PC-9 (cell line): ENCODE measurements at regions not wholly inside any gene's neighbourhood (a gene's known extent, or its start where the extent isn't known, plus 50 kb on each side); places are given as distances from the start of the nearest gene placed in this dataset.

ENCODE experiments used
- BruUV-seq: library from RNA; stranded (reverse); fragments of 400-500 nt; replicated peaks from 2 replicates; lab custom pipeline; 2021; lab: Mats Ljungman, UMichigan
- CTCF ChIA-PET: fragments of 300-600 bp; sonication (Branson Sonifier 250); formaldehyde crosslinking; loops from one replicate; lab custom pipeline; 2022; ENCODE audit warnings: antibody characterized with exemption; lab: Charles Lee
- POLR2A ChIA-PET: fragments of 300-600 bp; sonication (Branson Sonifier 250); formaldehyde crosslinking; loops from one replicate; lab custom pipeline; 2022; ENCODE audit warnings: antibody characterized with exemption; ENCODE audit not compliant: unreplicated experiment; lab: Charles Lee
- DNase-seq, 2 experiments: peaks; one replicate each; pipeline versions ENCODE4 v3.0.0 to v3.0.0-alpha.2; 2015 to 2022; ENCODE audit warnings: mixed read lengths in 1 of 2
- H2AFZ ChIP-seq: fragments of 200-600 bp; sonication (generic); 2 replicates; pipeline ENCODE4 v1.8.1; 2017; ENCODE audit warnings: antibody characterized with exemption
- H3F3A ChIP-seq: fragments of 200-600 bp; sonication (generic); 2 replicates; pipeline ENCODE4 v1.8.1; 2017; ENCODE audit warnings: antibody characterized with exemption, mild to moderate bottlenecking, low read depth; ENCODE audit not compliant: insufficient read depth
- H3K27ac ChIP-seq: fragments of 200-600 bp; sonication (generic); 2 replicates; pipeline ENCODE4 v1.6.1; 2016; ENCODE audit warnings: mixed run types
- H3K27me3 ChIP-seq: fragments of 200-600 bp; sonication (generic); 2 replicates; pipeline ENCODE4 v1.6.1; 2016; ENCODE audit warnings: low read depth, mixed run types; ENCODE audit not compliant: insufficient read depth
- H3K36me3 ChIP-seq: fragments of 200-600 bp; sonication (generic); 2 replicates; pipeline ENCODE4 v1.6.1; 2016; ENCODE audit warnings: low read depth, mixed run types
- H3K4me1 ChIP-seq: fragments of 200-600 bp; sonication (generic); replicated peaks from 2 replicates; pipeline ENCODE4 v1.6.1; 2016; ENCODE audit warnings: mixed run types; ENCODE audit not compliant: insufficient read depth
- H3K4me2 ChIP-seq: fragments of 200-600 bp; sonication (generic); 2 replicates; pipeline ENCODE4 v1.6.1; 2017; ENCODE audit warnings: mixed run types
- H3K4me3 ChIP-seq: fragments of 200-600 bp; sonication (generic); 2 replicates; pipeline ENCODE4 v1.6.1; 2016; ENCODE audit warnings: mixed run types
- H3K79me2 ChIP-seq: fragments of 200-600 bp; sonication (generic); 2 replicates; pipeline ENCODE4 v1.6.1; 2017; ENCODE audit warnings: low read depth, mixed run types
- H3K9me2 ChIP-seq: fragments of 200-600 bp; sonication (generic); 2 replicates; pipeline ENCODE4 v1.8.1; 2017; ENCODE audit warnings: mild to moderate bottlenecking; ENCODE audit not compliant: insufficient read depth
- H3K9me3 ChIP-seq: fragments of 200-600 bp; sonication (generic); 2 replicates; pipeline ENCODE4 v1.8.1; 2016; ENCODE audit warnings: low read depth; ENCODE audit not compliant: insufficient read depth
- H4K20me1 ChIP-seq: fragments of 200-600 bp; sonication (generic); 2 replicates; pipeline ENCODE4 v1.8.1; 2017; ENCODE audit not compliant: insufficient read depth
- CTCF ChIP-seq: fragments of 200-600 bp; sonication (generic); conservative IDR thresholded peaks from 2 replicates; pipeline ENCODE4 v1.6.1; 2017; ENCODE audit warnings: mixed run types, antibody characterized with exemption, mild to moderate bottlenecking, moderate library complexity
- EZH2 ChIP-seq: fragments of 200-600 bp; sonication (generic); IDR thresholded peaks from 2 replicates; pipeline ENCODE4 v1.8.0; 2017; ENCODE audit warnings: antibody characterized with exemption, low read depth
- intact Hi-C: fragments of 100-400 bp; cut with micrococcal nuclease; formaldehyde crosslinking; loops from one replicate; pipeline ENCODE4 v1.10.0; 2022; ENCODE audit not compliant: unreplicated experiment

GRCh38 chr11:33449798-33450197, 192.6 kb downstream of the HIPK3 start:
- Histone ChIP-seq H3K4me2 (peak overlapping the region; percentile 37), H2AFZ (no peak overlapping the region), H3K79me2 (no peaks in the 10 kb centered on the region), H3K4me1 (peaks cover 27% of the 10 kb centered on the region), H3K9me3 (no peaks in the 10 kb centered on the region), H3K27me3 (no peaks in the 10 kb centered on the region), H3K4me3 (no peak overlapping the region), H4K20me1 (no peaks in the 10 kb centered on the region), H3F3A (peaks cover 29% of the 10 kb centered on the region), H3K9me2 (no peaks in the 10 kb centered on the region), H3K27ac (peak overlapping the region; percentile 42; the same call in 1 of the 2 replicates), H3K36me3 (no peaks in the 10 kb centered on the region)
- TF ChIP-seq EZH2 (no peak), CTCF (no peak)
- no TSS peak for BruUV-seq
- POLR2A ChIA-PET, result interaction anchor here (0.6 kb wide), 1 partner anchor 242 kb away, joined by 5 read pairs; no protein-coding TSS in a partner anchor
- intact Hi-C loops, result no loop called here
- CTCF ChIA-PET, result no interaction called here
- DNase-seq, result peak; percentile 11 to 95

GRCh38 chr11:33448461-33449130, 191.4 kb downstream of the HIPK3 start:
- peaks cover 29% of the 10 kb centered on the region for H3F3A ChIP-seq
- CTCF ChIA-PET, result no interaction called here
- no peak overlapping the region for H3K4me2 ChIP-seq
- no peak overlapping the region for H3K27ac ChIP-seq
- BruUV-seq, result no TSS peak
- no peak overlapping the region for H2AFZ ChIP-seq
- intact Hi-C loops, result no loop called here
- H4K20me1 ChIP-seq, result no peaks in the 10 kb centered on the region
- H3K4me1 ChIP-seq, result peaks cover 27% of the 10 kb centered on the region
- H3K9me3 ChIP-seq, result no peaks in the 10 kb centered on the region
- no peaks in the 10 kb centered on the region for H3K9me2 ChIP-seq
- no peaks in the 10 kb centered on the region for H3K27me3 ChIP-seq
- POLR2A ChIA-PET, result no interaction called here
- TF ChIP-seq CTCF (no peak), EZH2 (no peak)
- no peak for DNase-seq
- no peaks in the 10 kb centered on the region for H3K79me2 ChIP-seq
- no peak overlapping the region for H3K4me3 ChIP-seq
- H3K36me3 ChIP-seq, result no peaks in the 10 kb centered on the region

- Histone ChIP-seq H3K4me1 (peaks cover 17% of the 10 kb centered on the region), H3K27me3 (no peaks in the 10 kb centered on the region), H2AFZ (no peak overlapping the region), H3K27ac (no peak overlapping the region), H4K20me1 (no peaks in the 10 kb centered on the region), H3K36me3 (no peaks in the 10 kb centered on the region), H3F3A (peaks cover 18% of the 10 kb centered on the region), H3K4me2 (no peak overlapping the region), H3K4me3 (no peak overlapping the region), H3K79me2 (no peaks in the 10 kb centered on the region), H3K9me3 (no peaks in the 10 kb centered on the region), H3K9me2 (no peaks in the 10 kb centered on the region)
- POLR2A ChIA-PET, result no interaction called here
- peak in 1 of 2 experiments; percentile 63 for DNase-seq
- CTCF ChIA-PET, result no interaction called here
- TF ChIP-seq CTCF (no peak), EZH2 (no peak)
- intact Hi-C loops, result no loop called here
- BruUV-seq, result no TSS peak
Observed at GRCh38 chr11:33445761-33446161, 188.6 kb downstream of the HIPK3 start.
